ENCODE measurements at regions not wholly inside any gene's neighbourhood (a gene's known extent, or its start where the extent isn't known, plus 50 kb on each side); places are given as distances from the start of the nearest gene placed in this dataset.

- TF ChIP-seq EP300 (IDR thresholded peaks at IDR 0.05) (no peak), CTCF (IDR thresholded peaks at IDR 0.05) (no peak), POLR2AphosphoS5 (IDR thresholded peaks at IDR 0.05) (no peak)
These were observed 506.6 kb upstream of the AGA start for GRCh38 chr4:177948853-177949252.

Measured in esophagus muscularis mucosa (tissue), 4 donors.